ENCODE measurements at regions not wholly inside any gene's neighbourhood (a gene's known extent, or its start where the extent isn't known, plus 50 kb on each side); places are given as distances from the start of the nearest gene placed in this dataset.

DNA sequence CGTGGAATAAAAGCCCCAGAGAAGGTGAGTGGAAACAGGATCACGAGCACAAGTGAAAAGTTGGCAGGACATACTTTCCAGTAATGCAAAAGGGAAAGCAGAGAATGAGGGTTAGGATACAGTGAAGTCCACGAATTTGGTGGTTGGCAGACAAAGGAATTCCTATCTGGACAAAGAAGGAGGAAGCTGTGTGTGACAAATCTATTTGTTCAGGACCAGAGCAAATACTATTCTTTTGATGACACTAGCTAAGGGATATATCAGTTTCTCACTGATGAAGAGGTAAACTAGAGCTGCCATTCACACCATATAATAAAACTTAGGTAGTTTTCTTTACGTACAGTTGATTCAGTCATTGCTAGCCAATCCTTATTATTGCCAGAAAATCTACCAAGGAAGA lies 156.8 kb upstream of the GRIK2 start:
- Mint-ChIP-seq H3K27me3 (ENCODE audit: low read depth) (no peaks in the 10 kb centered on the region), H3K4me3 (no peak overlapping the region), H3K9me3 (no peaks in the 10 kb centered on the region), H3K27ac (no peak overlapping the region), H3K36me3 (no peaks in the 10 kb centered on the region), H3K4me1 (no peaks in the 10 kb centered on the region)
- TF ChIP-seq, protein P1, sequence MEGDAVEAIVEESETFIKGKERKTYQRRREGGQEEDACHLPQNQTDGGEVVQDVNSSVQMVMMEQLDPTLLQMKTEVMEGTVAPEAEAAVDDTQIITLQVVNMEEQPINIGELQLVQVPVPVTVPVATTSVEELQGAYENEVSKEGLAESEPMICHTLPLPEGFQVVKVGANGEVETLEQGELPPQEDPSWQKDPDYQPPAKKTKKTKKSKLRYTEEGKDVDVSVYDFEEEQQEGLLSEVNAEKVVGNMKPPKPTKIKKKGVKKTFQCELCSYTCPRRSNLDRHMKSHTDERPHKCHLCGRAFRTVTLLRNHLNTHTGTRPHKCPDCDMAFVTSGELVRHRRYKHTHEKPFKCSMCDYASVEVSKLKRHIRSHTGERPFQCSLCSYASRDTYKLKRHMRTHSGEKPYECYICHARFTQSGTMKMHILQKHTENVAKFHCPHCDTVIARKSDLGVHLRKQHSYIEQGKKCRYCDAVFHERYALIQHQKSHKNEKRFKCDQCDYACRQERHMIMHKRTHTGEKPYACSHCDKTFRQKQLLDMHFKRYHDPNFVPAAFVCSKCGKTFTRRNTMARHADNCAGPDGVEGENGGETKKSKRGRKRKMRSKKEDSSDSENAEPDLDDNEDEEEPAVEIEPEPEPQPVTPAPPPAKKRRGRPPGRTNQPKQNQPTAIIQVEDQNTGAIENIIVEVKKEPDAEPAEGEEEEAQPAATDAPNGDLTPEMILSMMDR (IDR thresholded peaks at IDR 0.05; ENCODE audit: unreplicated experiment): no peak
- DNase-seq (ENCODE audit: low spot score in 2 of 2, unreplicated experiment in 2 of 2): no peak

DNA sequence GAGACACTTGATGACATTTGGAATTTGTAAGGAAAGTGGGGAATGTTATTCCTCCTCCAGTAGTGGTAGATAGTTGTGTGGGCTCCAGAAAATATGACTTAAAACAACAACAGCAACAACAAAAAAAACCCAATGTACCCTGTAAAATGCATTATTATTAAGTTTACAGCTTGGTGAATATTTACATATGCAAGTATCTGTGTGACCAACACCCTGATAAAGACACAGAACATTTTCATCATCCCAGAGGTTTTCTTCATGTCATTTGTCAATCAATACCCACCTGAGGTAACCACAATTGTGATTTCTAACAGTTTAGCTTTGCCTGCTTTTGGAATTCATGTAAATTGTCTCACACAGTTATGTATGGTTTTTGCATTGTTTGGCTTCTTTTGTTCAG lies 152.1 kb upstream of the GRIK2 start:
- Mint-ChIP-seq H3K27ac (no peak overlapping the region), H3K36me3 (no peaks in the 10 kb centered on the region), H3K4me3 (no peak overlapping the region), H3K4me1 (no peaks in the 10 kb centered on the region), H3K27me3 (ENCODE audit: low read depth) (no peaks in the 10 kb centered on the region), H3K9me3 (no peaks in the 10 kb centered on the region)
- no peak for DNase-seq (ENCODE audit: low spot score in 2 of 2, unreplicated experiment in 2 of 2)
- TF ChIP-seq, protein P1 (IDR thresholded peaks at IDR 0.05; ENCODE audit: unreplicated experiment): no peak

DNA sequence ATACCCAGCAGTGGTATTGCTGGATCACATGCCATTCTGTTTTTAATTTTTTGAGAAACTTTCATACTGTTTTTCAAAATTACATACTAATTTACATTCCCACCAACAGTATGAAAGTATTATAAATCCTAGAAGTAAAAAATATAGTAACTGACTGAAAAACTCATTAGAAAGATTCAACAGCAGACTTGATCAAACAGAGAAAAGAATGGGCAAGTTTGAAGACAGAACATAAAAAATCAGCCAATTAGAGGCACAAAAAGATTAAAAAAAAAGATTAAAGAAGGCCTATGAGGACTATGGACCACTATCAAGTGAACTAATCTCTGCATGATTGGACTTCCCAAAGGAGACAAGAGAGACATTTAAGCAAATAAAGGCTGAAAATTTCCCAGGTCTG lies 144.0 kb upstream of the GRIK2 start:
- Mint-ChIP-seq H3K36me3 (no peaks in the 10 kb centered on the region), H3K9me3 (peaks cover 33% of the 10 kb centered on the region), H3K27me3 (ENCODE audit: low read depth) (no peaks in the 10 kb centered on the region), H3K4me3 (no peak overlapping the region), H3K4me1 (no peaks in the 10 kb centered on the region), H3K27ac (no peak overlapping the region)
- no peak for DNase-seq (ENCODE audit: low spot score in 2 of 2, unreplicated experiment in 2 of 2)
- TF ChIP-seq, protein P1 (IDR thresholded peaks at IDR 0.05; ENCODE audit: unreplicated experiment): no peak

DNA sequence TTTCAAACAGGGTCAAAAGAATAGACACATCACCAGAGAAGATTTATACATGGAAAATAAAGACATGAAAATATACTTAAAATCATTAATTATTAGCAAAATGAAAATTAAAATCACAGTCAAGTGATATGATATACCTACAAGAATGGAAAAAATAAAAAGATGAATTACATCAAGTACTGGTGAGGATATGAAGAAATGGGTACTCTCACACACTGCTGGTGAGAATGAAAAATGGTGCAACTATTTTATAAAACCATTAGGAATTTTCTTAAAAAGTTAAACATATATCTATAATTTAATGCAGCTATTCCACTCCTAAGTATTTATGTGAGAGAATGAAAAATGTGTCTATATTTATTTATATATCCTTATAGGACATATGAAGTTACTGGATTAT lies 136.3 kb upstream of the GRIK2 start:
- TF ChIP-seq, protein P1 (IDR thresholded peaks at IDR 0.05; ENCODE audit: unreplicated experiment): no peak
- no peak overlapping the region for H3K4me3 Mint-ChIP-seq
- no peaks in the 10 kb centered on the region for H3K27me3 Mint-ChIP-seq (ENCODE audit: low read depth)
- H3K27ac Mint-ChIP-seq: no peak overlapping the region
- H3K4me1 Mint-ChIP-seq: no peaks in the 10 kb centered on the region
- H3K36me3 Mint-ChIP-seq: no peaks in the 10 kb centered on the region
- peaks cover 20% of the 10 kb centered on the region for H3K9me3 Mint-ChIP-seq
- DNase-seq (ENCODE audit: low spot score in 2 of 2, unreplicated experiment in 2 of 2): no peak

DNA sequence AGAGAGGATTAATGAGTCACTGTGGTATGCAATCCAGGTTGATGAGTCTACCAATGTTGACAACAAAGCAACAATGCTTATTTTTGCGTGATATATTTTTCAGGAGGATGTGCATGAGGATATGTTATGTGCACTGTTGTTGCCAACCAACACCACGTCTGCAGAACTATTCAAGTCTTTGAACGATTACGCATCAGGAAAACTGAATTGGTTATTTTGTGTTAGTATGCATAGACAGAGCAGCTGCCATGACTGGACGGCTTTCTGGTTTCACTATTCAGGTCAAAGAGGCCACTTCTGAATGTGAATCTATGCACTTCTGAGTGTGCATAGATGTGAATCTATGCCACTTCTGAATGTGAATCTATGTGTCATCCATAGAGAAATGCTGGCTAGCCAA lies 134.0 kb upstream of the GRIK2 start:
- TF ChIP-seq, protein P1 (IDR thresholded peaks at IDR 0.05; ENCODE audit: unreplicated experiment): no peak
- Mint-ChIP-seq H3K9me3 (peaks cover 20% of the 10 kb centered on the region), H3K36me3 (no peaks in the 10 kb centered on the region), H3K4me1 (no peaks in the 10 kb centered on the region), H3K27me3 (ENCODE audit: low read depth) (no peaks in the 10 kb centered on the region), H3K4me3 (no peak overlapping the region), H3K27ac (no peak overlapping the region)
- DNase-seq (ENCODE audit: low spot score in 2 of 2, unreplicated experiment in 2 of 2): no peak

DNA sequence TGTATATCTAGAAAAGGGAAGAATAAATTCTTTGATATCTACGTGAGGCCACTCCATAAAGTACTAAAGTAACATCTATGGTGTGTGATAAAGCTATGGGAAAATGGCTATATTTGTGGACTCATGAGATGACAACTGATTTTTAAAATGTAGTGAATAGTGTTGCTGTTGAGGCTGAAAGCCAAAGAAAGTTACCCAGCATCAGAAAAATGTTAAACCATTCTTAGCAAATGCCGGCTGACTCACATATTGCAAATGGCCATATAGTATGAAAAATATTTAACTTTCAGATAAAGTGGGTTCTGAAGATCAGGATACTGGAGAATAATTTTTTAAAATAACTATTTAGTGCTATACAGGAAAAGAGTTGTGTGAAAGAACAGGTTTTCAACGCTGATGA lies 129.9 kb upstream of the GRIK2 start:
- H3K9me3 Mint-ChIP-seq: no peaks in the 10 kb centered on the region
- H3K4me1 Mint-ChIP-seq: no peaks in the 10 kb centered on the region
- no peaks in the 10 kb centered on the region for H3K36me3 Mint-ChIP-seq
- no peak overlapping the region for H3K4me3 Mint-ChIP-seq
- no peaks in the 10 kb centered on the region for H3K27me3 Mint-ChIP-seq (ENCODE audit: low read depth)
- TF ChIP-seq, protein P1 (IDR thresholded peaks at IDR 0.05; ENCODE audit: unreplicated experiment): no peak
- no peak overlapping the region for H3K27ac Mint-ChIP-seq
- DNase-seq (ENCODE audit: low spot score in 2 of 2, unreplicated experiment in 2 of 2): no peak
